Activated T-cell treated with anti-CD3 and anti-CD28 coated beads, Interleukin-2, amount 50 U/mL, for 24 hours (primary cell): ENCODE measurements at regions not wholly inside any gene's neighbourhood (a gene's known extent, or its start where the extent isn't known, plus 50 kb on each side); places are given as distances from the start of the nearest gene placed in this dataset.

Experiments
- DNase-seq: peaks from one replicate; pipeline ENCODE4 v3.0.0-alpha.2; 2020
- H3K27ac Mint-ChIP-seq: 2 replicates; pipeline ENCODE4 v1.8.0; 2020; ENCODE audit warnings: mild to moderate bottlenecking, mixed read lengths
- H3K27me3 Mint-ChIP-seq: 2 replicates; pipeline ENCODE4 v1.8.0; 2020; ENCODE audit warnings: mixed read lengths
- H3K36me3 Mint-ChIP-seq: 2 replicates; pipeline ENCODE4 v1.8.0; 2020; ENCODE audit warnings: low read depth, mixed read lengths
- H3K4me1 Mint-ChIP-seq: 2 replicates; pipeline ENCODE4 v1.8.0; 2020; ENCODE audit warnings: low read depth, mixed read lengths
- H3K4me3 Mint-ChIP-seq: 2 replicates; pipeline ENCODE4 v1.8.0; 2020; ENCODE audit warnings: mild to moderate bottlenecking, moderate library complexity, mixed read lengths
- H3K9me3 Mint-ChIP-seq: 2 replicates; pipeline ENCODE4 v1.8.0; 2020; ENCODE audit warnings: mixed read lengths

DNA sequence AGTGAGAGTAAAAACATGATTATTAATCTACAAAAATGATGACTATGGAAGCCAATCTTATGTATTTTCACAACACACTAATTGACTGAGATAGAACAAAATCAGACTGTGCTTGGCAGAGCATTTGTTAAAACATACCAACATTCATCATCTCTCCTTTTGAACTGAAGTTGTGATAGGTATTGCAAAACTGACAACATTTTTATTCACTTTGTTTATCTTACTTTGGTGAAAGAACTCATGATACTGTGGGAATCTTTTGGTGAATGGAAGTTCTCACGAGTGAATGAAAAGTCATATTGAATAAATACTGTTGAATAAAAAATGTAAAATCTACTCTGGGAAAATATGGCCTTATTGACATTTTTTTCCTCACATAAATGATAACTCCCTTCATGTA is 1430.2 kb upstream of the PIK3C3 start:
- Mint-ChIP-seq H3K9me3 (peaks cover 30% of the 10 kb centered on the region), H3K36me3 (no peaks in the 10 kb centered on the region), H3K27ac (no peak overlapping the region), H3K27me3 (no peaks in the 10 kb centered on the region), H3K4me1 (no peaks in the 10 kb centered on the region), H3K4me3 (no peak overlapping the region)
- no peak for DNase-seq

DNA sequence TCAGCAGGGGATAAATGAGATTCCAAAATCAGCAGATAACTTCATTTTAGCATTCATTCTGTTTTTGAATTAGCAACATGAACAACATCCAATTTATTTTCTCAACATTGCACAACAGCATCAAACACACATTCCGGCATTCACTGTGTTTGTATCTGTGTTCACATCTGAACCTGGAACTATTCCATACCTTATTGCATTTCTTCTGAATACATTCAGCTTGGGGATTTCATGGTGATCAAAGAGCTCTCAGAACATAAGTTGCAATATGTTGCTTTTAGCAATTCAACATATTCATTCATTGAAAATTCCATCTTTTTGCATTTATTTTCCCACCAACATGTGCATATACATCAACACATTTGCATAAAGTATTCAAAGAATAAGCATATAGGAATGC is 1431.7 kb upstream of the PIK3C3 start:
- H3K9me3 Mint-ChIP-seq: peaks cover 24% of the 10 kb centered on the region
- no peak overlapping the region for H3K4me3 Mint-ChIP-seq
- H3K4me1 Mint-ChIP-seq: no peaks in the 10 kb centered on the region
- H3K27ac Mint-ChIP-seq: no peak overlapping the region
- no peaks in the 10 kb centered on the region for H3K36me3 Mint-ChIP-seq
- H3K27me3 Mint-ChIP-seq: no peaks in the 10 kb centered on the region
- DNase-seq: no peak

DNA sequence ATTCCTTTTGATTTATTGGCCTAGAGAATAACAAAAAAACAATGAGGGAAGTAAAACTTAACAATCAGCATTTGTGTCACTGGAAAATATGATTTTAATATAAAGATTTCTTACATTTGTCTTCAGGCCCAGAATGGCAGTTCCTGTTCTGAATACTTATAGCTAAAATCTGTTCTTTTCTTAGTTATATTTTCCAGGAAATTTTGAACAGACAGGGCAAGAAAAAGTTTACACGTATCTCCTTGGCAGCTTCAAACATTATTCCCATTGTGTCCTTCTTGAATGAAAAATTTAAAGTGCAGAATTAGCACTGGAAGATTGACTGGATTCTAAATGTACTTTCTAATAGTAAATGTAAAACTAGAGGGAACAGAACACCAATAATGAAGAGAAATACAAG is 1454.0 kb upstream of the PIK3C3 start:
- Mint-ChIP-seq H3K4me3 (no peak overlapping the region), H3K4me1 (no peaks in the 10 kb centered on the region), H3K9me3 (peaks cover 24% of the 10 kb centered on the region), H3K27me3 (no peaks in the 10 kb centered on the region), H3K36me3 (no peaks in the 10 kb centered on the region), H3K27ac (no peak overlapping the region)
- DNase-seq: no peak

DNA sequence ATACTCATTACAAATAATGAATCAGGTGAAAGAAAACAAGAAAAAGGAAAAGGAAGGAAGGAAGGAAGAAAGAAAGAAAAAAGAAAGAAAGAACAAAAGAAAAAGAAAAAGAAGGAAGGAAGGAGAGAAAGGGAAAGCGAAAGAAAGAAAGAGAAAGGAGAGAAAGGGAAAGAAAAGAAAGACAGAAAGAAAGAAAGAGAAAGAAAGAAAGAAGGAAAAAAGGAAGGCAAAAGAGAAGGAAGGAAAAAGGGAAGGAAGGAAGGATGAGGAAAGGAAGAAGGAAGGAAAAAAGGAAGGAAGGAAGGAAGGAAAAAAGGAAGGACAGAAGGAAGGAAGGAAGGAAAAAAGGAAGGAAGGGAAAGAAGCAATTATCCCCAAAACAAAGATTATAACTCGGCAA is 1460.4 kb upstream of the PIK3C3 start:
- Mint-ChIP-seq H3K4me1 (no peaks in the 10 kb centered on the region), H3K27me3 (no peaks in the 10 kb centered on the region), H3K4me3 (no peak overlapping the region), H3K27ac (no peak overlapping the region), H3K9me3 (peaks cover 18% of the 10 kb centered on the region), H3K36me3 (no peaks in the 10 kb centered on the region)
- no peak for DNase-seq

GRCh38 chr18:40493316-40493715 is 1461.7 kb upstream of the PIK3C3 start:
- no peaks in the 10 kb centered on the region for H3K36me3 Mint-ChIP-seq
- no peak for DNase-seq
- H3K4me3 Mint-ChIP-seq: no peak overlapping the region
- H3K9me3 Mint-ChIP-seq: peaks cover 20% of the 10 kb centered on the region
- no peak overlapping the region for H3K27ac Mint-ChIP-seq
- no peaks in the 10 kb centered on the region for H3K27me3 Mint-ChIP-seq
- H3K4me1 Mint-ChIP-seq: no peaks in the 10 kb centered on the region

- Mint-ChIP-seq H3K9me3 (peaks cover 21% of the 10 kb centered on the region), H3K36me3 (no peaks in the 10 kb centered on the region), H3K27ac (no peak overlapping the region), H3K4me3 (no peak overlapping the region), H3K4me1 (no peaks in the 10 kb centered on the region), H3K27me3 (no peaks in the 10 kb centered on the region)
- DNase-seq: no peak
These were observed 1465.7 kb upstream of the PIK3C3 start for GRCh38 chr18:40489301-40489700.

GRCh38 chr18:40485318-40485717 is 1469.7 kb upstream of the PIK3C3 start:
- H3K27me3 Mint-ChIP-seq: no peaks in the 10 kb centered on the region
- DNase-seq: no peak
- H3K4me1 Mint-ChIP-seq: no peaks in the 10 kb centered on the region
- peaks cover 19% of the 10 kb centered on the region for H3K9me3 Mint-ChIP-seq
- H3K4me3 Mint-ChIP-seq: no peak overlapping the region
- H3K27ac Mint-ChIP-seq: no peak overlapping the region
- H3K36me3 Mint-ChIP-seq: no peaks in the 10 kb centered on the region

DNA sequence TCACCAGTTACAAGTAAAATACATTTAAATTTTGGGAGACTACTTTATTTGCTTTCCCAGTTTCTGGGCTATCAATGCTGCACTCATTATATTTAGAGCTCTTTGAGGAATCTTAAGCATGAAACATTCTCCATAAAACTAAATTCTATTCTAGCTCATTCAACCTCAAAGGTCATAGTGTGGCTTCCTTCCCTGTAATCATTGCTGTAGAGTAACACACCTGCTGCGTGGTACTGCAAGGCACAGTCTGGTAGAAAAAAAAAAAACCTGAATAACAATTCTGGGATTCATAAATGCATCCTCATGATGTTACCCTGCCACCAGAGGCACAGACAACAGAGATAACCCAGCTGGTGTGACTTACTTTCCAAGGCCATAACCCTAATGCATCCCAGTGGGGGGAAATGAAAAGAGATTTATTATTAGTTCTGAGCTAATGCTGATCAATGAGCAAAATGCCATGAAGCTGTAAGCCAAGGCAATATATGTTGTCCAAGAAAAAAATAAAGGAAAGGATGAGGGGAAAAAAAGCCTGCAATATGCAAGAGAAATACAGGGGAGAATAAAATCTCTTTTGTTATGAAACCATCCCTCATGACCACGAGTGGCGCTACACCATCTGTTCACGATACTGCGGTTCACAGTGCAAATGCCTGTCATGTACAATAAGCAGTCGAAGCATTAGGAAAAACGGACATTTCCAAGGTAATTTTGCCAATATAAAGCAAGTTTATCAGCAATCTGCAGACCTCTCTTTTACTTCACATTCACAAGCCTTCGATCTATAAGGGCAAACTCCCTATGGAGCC is 1481.6 kb upstream of the PIK3C3 start:
- Mint-ChIP-seq H3K4me1 (no peaks in the 10 kb centered on the region), H3K36me3 (no peaks in the 10 kb centered on the region), H3K4me3 (no peak overlapping the region), H3K27me3 (no peaks in the 10 kb centered on the region), H3K9me3 (peaks cover 16% of the 10 kb centered on the region), H3K27ac (no peak overlapping the region)
- no peak for DNase-seq

DNA sequence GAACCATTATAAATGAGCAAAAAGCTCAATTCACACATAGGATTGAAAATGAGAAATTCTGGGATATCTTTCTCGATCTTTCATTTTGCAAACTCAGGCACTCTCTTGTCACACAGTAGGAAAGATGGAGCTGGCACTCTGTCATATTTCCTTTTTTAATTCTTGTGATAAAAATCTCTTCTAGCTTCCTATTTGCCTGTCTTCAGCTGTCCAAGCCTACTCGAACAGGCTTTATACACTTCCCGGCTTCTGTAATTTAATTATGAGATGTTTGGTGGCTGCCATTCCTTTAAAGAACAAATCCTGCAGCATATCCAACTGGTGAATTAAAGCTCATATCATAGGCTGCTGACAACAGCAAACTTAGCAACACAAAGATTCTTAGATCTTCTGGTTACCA is 1484.3 kb upstream of the PIK3C3 start:
- Mint-ChIP-seq H3K4me3 (no peak overlapping the region), H3K27me3 (no peaks in the 10 kb centered on the region), H3K9me3 (peaks cover 17% of the 10 kb centered on the region), H3K27ac (no peak overlapping the region), H3K4me1 (no peaks in the 10 kb centered on the region), H3K36me3 (no peaks in the 10 kb centered on the region)
- DNase-seq: no peak

- Mint-ChIP-seq H3K9me3 (peaks cover 18% of the 10 kb centered on the region), H3K27ac (no peak overlapping the region), H3K27me3 (no peaks in the 10 kb centered on the region), H3K36me3 (no peaks in the 10 kb centered on the region), H3K4me1 (no peaks in the 10 kb centered on the region), H3K4me3 (no peak overlapping the region)
- DNase-seq: no peak
These were observed 1485.2 kb upstream of the PIK3C3 start for GRCh38 chr18:40469851-40470250.

- Mint-ChIP-seq H3K27me3 (no peaks in the 10 kb centered on the region), H3K27ac (no peak overlapping the region), H3K4me3 (no peak overlapping the region), H3K4me1 (no peaks in the 10 kb centered on the region), H3K36me3 (no peaks in the 10 kb centered on the region), H3K9me3 (peaks cover 18% of the 10 kb centered on the region)
- no peak for DNase-seq
These were observed 1485.7 kb upstream of the PIK3C3 start for GRCh38 chr18:40469316-40469715.

DNA sequence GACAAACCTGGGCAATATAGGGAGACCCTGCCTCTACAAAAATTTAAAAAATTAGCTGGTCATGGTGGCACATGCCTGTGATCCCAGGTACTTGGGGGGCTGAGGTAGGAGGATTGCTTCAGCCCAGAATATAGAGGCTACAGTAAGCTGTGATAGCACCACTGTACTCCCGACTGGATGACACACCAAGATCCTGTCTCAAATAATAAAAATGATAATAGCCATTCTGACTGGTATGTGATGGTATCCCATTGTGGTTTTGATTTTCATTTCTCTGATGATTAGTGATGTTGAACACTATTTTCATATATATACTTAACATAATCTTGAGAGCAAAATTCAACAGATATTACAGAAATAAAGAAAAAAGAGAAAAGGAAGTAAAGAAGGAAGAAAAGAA is 1491.0 kb upstream of the PIK3C3 start:
- Mint-ChIP-seq H3K4me3 (no peak overlapping the region), H3K27ac (no peak overlapping the region), H3K36me3 (no peaks in the 10 kb centered on the region), H3K4me1 (no peaks in the 10 kb centered on the region), H3K27me3 (no peaks in the 10 kb centered on the region), H3K9me3 (peaks cover 14% of the 10 kb centered on the region)
- no peak for DNase-seq

- H3K9me3 Mint-ChIP-seq: peaks cover 25% of the 10 kb centered on the region
- H3K27me3 Mint-ChIP-seq: no peaks in the 10 kb centered on the region
- DNase-seq: no peak
- no peaks in the 10 kb centered on the region for H3K36me3 Mint-ChIP-seq
- no peak overlapping the region for H3K27ac Mint-ChIP-seq
- no peaks in the 10 kb centered on the region for H3K4me1 Mint-ChIP-seq
- no peak overlapping the region for H3K4me3 Mint-ChIP-seq
These were observed 1501.1 kb upstream of the PIK3C3 start for GRCh38 chr18:40453903-40454302.

DNA sequence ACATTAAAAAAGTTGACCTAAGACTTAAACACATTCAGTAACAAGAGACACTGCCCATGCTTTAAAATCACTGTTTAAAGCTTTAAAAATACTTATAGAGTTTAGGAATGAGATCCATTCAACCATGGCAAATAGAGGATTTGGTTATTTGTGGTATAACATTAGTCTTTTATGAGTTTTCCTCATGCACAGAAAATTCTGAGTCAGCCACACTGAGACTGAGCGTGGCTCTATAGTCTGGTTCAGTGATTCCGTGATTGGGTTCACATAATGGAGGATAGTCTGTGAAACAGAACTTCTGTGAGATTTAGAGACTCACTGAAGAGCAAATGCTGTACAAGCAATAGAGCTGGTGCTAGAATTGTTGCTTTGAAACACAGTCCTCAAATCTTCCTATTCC is 1502.4 kb upstream of the PIK3C3 start:
- Mint-ChIP-seq H3K27me3 (no peaks in the 10 kb centered on the region), H3K4me3 (no peak overlapping the region), H3K4me1 (no peaks in the 10 kb centered on the region), H3K36me3 (no peaks in the 10 kb centered on the region), H3K9me3 (peaks cover 19% of the 10 kb centered on the region), H3K27ac (no peak overlapping the region)
- DNase-seq: no peak

DNA sequence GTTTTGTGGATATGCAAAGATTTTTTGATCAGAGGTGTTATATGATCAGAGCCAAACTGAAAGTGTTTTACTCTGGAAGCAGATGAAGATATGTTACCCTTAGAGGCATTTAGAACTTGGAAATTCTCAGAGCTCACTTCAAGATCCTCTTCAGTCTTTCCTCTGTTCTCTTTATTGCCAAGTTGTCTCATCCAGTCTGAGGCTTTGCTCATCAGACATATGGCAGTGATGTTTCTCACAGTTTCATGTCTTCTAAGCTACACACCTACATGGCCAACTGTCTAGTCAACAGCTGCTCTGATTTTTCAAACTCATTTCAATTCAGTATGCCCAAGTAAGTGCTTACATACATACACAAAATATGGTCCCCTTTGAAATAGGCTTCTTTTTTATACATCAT is 1504.3 kb upstream of the PIK3C3 start:
- no peaks in the 10 kb centered on the region for H3K4me1 Mint-ChIP-seq
- no peak overlapping the region for H3K27ac Mint-ChIP-seq
- DNase-seq: no peak
- H3K9me3 Mint-ChIP-seq: peaks cover 19% of the 10 kb centered on the region
- no peak overlapping the region for H3K4me3 Mint-ChIP-seq
- no peaks in the 10 kb centered on the region for H3K27me3 Mint-ChIP-seq
- H3K36me3 Mint-ChIP-seq: no peaks in the 10 kb centered on the region

DNA sequence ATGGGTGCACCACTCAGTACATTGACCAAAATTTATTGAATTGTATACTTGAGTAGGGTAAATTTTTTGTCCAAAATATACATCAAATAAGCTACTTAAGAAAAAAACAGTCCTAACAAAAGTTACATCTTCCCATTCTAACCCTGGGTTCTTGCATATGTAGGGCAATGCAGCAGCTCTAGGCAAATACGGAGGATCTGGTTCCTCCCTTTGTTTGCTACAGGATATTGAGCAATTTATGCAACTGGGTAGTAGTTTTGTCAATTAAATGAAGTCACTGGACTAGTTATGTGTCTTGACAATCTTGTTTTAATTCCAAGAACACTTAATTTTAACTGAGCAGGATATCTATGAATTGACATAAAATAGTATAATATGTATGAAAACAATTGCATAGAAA is 1507.2 kb upstream of the PIK3C3 start:
- no peak overlapping the region for H3K4me3 Mint-ChIP-seq
- H3K27me3 Mint-ChIP-seq: no peaks in the 10 kb centered on the region
- no peaks in the 10 kb centered on the region for H3K4me1 Mint-ChIP-seq
- H3K27ac Mint-ChIP-seq: no peak overlapping the region
- H3K9me3 Mint-ChIP-seq: peaks cover 11% of the 10 kb centered on the region
- H3K36me3 Mint-ChIP-seq: no peaks in the 10 kb centered on the region
- DNase-seq: no peak
